Gastroesophageal sphincter (tissue), 3 donors: ENCODE measurements at regions not wholly inside any gene's neighbourhood (a gene's known extent, or its start where the extent isn't known, plus 50 kb on each side); places are given as distances from the start of the nearest gene placed in this dataset.

Experiments used
- POLR2A ChIP-seq, 2 donors: fragments of 450-650 bp; IDR thresholded peaks; one replicate each; pipeline ENCODE4 v1.6.1; 2017; ENCODE audit warnings: antibody characterized with exemption in 2 of 2, mild to moderate bottlenecking in 2 of 2, moderate library complexity in 1 of 2
- TF ChIP-seq, protein P1 (sequence below), 4 experiments: fragments of 200-600 bp in 2 of 4; fragments of 450-650 bp in 2 of 4; sonication (generic) in 1 of 4; IDR thresholded peaks; one replicate each; pipeline ENCODE4 v1.5.1; 2017 to 2019; ENCODE audit warnings: antibody characterized with exemption in 4 of 4, mild to moderate bottlenecking in 2 of 4, moderate library complexity in 2 of 4

DNA sequence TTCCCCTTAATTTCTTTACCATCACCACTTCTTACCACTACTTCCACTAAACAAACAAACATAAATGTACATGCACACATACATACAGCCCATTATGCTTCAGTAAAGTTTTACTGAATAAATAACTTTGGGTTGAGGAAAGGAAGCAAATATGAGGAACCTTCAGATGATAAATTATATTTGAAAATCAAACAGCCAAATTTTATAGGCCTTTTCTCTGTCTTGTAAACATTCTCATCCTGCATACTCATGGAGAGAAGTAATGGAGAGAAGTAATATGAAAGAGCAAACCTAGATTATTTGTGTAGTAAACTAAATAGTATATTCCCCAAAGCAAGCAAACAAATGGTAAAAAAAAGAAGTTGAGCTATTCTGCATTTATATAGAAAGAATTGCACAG, 658.3 kb upstream of the RORB start:
- TF ChIP-seq, protein P1, sequence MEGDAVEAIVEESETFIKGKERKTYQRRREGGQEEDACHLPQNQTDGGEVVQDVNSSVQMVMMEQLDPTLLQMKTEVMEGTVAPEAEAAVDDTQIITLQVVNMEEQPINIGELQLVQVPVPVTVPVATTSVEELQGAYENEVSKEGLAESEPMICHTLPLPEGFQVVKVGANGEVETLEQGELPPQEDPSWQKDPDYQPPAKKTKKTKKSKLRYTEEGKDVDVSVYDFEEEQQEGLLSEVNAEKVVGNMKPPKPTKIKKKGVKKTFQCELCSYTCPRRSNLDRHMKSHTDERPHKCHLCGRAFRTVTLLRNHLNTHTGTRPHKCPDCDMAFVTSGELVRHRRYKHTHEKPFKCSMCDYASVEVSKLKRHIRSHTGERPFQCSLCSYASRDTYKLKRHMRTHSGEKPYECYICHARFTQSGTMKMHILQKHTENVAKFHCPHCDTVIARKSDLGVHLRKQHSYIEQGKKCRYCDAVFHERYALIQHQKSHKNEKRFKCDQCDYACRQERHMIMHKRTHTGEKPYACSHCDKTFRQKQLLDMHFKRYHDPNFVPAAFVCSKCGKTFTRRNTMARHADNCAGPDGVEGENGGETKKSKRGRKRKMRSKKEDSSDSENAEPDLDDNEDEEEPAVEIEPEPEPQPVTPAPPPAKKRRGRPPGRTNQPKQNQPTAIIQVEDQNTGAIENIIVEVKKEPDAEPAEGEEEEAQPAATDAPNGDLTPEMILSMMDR (IDR thresholded peaks at IDR 0.05): no peak
- TF ChIP-seq POLR2A (IDR thresholded peaks at IDR 0.05): no peak
